KMS-11 (cell line): ENCODE measurements at regions not wholly inside any gene's neighbourhood (a gene's known extent, or its start where the extent isn't known, plus 50 kb on each side); places are given as distances from the start of the nearest gene placed in this dataset.

ENCODE experiments used
- H2AFZ ChIP-seq: fragments of 200-600 bp; sonication (generic); 2 replicates; pipeline ENCODE4 v1.6.1; 2016; ENCODE audit warnings: antibody characterized with exemption, mixed run types, low read depth
- H3K27ac ChIP-seq: fragments of 200-600 bp; sonication (generic); 2 replicates; pipeline ENCODE4 v1.6.1; 2016; ENCODE audit warnings: mild to moderate bottlenecking, mixed run types
- H3K27me3 ChIP-seq: fragments of 200-600 bp; sonication (generic); 2 replicates; pipeline ENCODE4 v1.6.1; 2017; ENCODE audit warnings: mild to moderate bottlenecking, low read depth, mixed run types, moderate library complexity; ENCODE audit not compliant: insufficient read depth
- H3K36me3 ChIP-seq: fragments of 200-600 bp; sonication (generic); 2 replicates; pipeline ENCODE4 v1.6.1; 2017; ENCODE audit warnings: mild to moderate bottlenecking, mixed run types; ENCODE audit not compliant: insufficient read depth
- H3K4me1 ChIP-seq: fragments of 200-600 bp; sonication (generic); 2 replicates; pipeline ENCODE4 v1.6.1; 2016; ENCODE audit warnings: mild to moderate bottlenecking, low read depth, mixed run types; ENCODE audit not compliant: poor library complexity, severe bottlenecking
- H3K4me2 ChIP-seq: fragments of 200-600 bp; sonication (generic); 2 replicates; pipeline ENCODE4 v1.7.0; 2016; ENCODE audit warnings: mild to moderate bottlenecking, mixed run types
- H3K4me3 ChIP-seq: fragments of 200-600 bp; sonication (generic); IDR thresholded peaks from 2 replicates; pipeline ENCODE4 v1.6.1; 2017; ENCODE audit warnings: low read depth, low read length, mixed read lengths; ENCODE audit not compliant: insufficient read depth
- H3K79me2 ChIP-seq: fragments of 200-600 bp; sonication (generic); 2 replicates; pipeline ENCODE4 v1.6.1; 2016; ENCODE audit warnings: low read depth, mixed run types; ENCODE audit not compliant: insufficient read depth
- H3K9ac ChIP-seq: fragments of 200-600 bp; sonication (generic); 2 replicates; pipeline ENCODE4 v1.6.1; 2016; ENCODE audit warnings: mild to moderate bottlenecking, mixed run types
- H4K20me1 ChIP-seq: fragments of 200-600 bp; sonication (generic); 2 replicates; pipeline ENCODE4 v1.6.1; 2016; ENCODE audit warnings: mild to moderate bottlenecking, mixed run types; ENCODE audit not compliant: insufficient read depth
- TF ChIP-seq, protein P1 (sequence below): fragments of 200-600 bp; sonication (generic); conservative IDR thresholded peaks from 2 replicates; pipeline ENCODE4 v1.6.1; 2017; ENCODE audit warnings: low read depth, mild to moderate bottlenecking, antibody characterized with exemption, low read length, moderate library complexity, mixed read lengths

DNA sequence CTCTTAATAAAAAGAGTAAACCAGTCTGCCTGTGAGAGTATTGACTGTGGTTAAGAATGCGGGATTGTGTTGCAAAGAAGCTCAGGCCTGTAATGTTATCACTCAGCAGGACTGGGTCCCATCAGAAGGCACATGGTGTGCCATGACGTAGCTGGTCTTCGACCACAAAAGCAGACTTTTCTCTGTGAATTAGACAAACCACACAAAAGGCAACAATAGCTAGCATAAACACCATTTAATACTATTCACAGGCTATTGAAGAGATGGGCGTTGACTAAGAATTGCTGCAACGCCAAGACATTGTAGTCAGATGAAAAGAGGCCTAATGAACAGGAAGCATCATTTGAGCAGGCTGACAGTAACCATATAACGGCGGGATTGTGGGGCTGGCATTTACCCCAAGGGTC is 235.6 kb upstream of the SOX21 start:
- Histone ChIP-seq H3K4me1 (no peaks in the 10 kb centered on the region), H3K4me3 (no peak overlapping the region), H3K36me3 (no peaks in the 10 kb centered on the region), H3K4me2 (no peak overlapping the region), H3K9ac (no peak overlapping the region), H4K20me1 (no peaks in the 10 kb centered on the region), H2AFZ (no peak overlapping the region), H3K27ac (no peak overlapping the region), H3K27me3 (no peaks in the 10 kb centered on the region), H3K79me2 (no peaks in the 10 kb centered on the region)
- TF ChIP-seq, protein P1, sequence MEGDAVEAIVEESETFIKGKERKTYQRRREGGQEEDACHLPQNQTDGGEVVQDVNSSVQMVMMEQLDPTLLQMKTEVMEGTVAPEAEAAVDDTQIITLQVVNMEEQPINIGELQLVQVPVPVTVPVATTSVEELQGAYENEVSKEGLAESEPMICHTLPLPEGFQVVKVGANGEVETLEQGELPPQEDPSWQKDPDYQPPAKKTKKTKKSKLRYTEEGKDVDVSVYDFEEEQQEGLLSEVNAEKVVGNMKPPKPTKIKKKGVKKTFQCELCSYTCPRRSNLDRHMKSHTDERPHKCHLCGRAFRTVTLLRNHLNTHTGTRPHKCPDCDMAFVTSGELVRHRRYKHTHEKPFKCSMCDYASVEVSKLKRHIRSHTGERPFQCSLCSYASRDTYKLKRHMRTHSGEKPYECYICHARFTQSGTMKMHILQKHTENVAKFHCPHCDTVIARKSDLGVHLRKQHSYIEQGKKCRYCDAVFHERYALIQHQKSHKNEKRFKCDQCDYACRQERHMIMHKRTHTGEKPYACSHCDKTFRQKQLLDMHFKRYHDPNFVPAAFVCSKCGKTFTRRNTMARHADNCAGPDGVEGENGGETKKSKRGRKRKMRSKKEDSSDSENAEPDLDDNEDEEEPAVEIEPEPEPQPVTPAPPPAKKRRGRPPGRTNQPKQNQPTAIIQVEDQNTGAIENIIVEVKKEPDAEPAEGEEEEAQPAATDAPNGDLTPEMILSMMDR, result no peak

DNA sequence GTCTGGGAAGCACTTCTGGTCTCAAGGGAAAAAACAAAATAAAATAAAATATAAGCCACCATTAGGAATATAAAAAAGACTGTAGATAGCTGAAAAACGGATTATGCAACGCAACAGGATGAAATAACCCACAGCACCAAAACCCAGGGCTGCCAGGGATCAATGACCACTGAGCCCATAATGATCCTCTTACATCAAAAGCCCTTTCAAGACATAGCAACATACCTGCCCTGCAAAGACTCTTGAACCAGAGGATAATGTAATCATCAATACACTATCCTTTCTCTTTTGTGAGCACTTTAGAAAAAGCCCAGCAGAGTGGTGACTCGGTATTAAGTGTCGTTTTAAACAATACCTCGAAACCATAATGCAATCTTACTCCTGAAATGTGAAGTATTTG is 235.0 kb upstream of the SOX21 start:
- H3K4me3 ChIP-seq, result no peak overlapping the region
- H3K4me1 ChIP-seq, result no peaks in the 10 kb centered on the region
- no peaks in the 10 kb centered on the region for H3K79me2 ChIP-seq
- no peak overlapping the region for H3K4me2 ChIP-seq
- TF ChIP-seq, protein P1, result no peak
- no peak overlapping the region for H3K27ac ChIP-seq
- no peaks in the 10 kb centered on the region for H4K20me1 ChIP-seq
- no peaks in the 10 kb centered on the region for H3K36me3 ChIP-seq
- no peak overlapping the region for H3K9ac ChIP-seq
- no peak overlapping the region for H2AFZ ChIP-seq
- no peaks in the 10 kb centered on the region for H3K27me3 ChIP-seq

- Histone ChIP-seq H3K27me3 (no peaks in the 10 kb centered on the region), H3K4me1 (no peaks in the 10 kb centered on the region), H4K20me1 (no peaks in the 10 kb centered on the region), H2AFZ (no peak overlapping the region), H3K9ac (no peak overlapping the region), H3K4me3 (no peak overlapping the region), H3K79me2 (no peaks in the 10 kb centered on the region), H3K4me2 (no peak overlapping the region), H3K36me3 (no peaks in the 10 kb centered on the region), H3K27ac (no peak overlapping the region)
- TF ChIP-seq, protein P1, result no peak
These were observed 233.7 kb upstream of the SOX21 start for GRCh38 chr13:94946039-94946438.

DNA sequence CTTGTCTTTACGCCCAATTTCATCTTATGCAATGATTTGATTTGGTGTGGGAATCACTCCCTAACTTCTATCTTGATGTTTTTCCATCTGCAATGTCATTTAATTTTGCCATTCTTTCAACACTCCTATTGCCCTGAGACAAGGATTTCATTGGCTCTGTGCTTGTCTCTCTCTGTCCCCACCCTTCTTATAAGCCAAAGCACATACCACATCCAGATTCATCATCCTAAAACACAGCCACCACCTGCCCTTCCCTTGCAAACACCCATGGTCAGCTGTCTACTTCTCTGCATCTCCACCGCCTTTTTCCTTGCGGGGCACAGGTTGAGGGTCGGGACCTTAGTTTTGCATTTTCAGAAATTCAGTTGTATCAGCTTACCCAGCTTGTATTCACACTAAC is 225.8 kb upstream of the SOX21 start:
- TF ChIP-seq, protein P1, result no peak
- Histone ChIP-seq H3K79me2 (no peaks in the 10 kb centered on the region), H3K27me3 (no peaks in the 10 kb centered on the region), H2AFZ (no peak overlapping the region), H3K27ac (no peak overlapping the region), H3K4me3 (no peak overlapping the region), H3K4me1 (no peaks in the 10 kb centered on the region), H4K20me1 (no peaks in the 10 kb centered on the region), H3K9ac (no peak overlapping the region), H3K4me2 (no peak overlapping the region), H3K36me3 (no peaks in the 10 kb centered on the region)
